ENCODE measurements at regions not wholly inside any gene's neighbourhood (a gene's known extent, or its start where the extent isn't known, plus 50 kb on each side); places are given as distances from the start of the nearest gene placed in this dataset.

GRCh38 chr6:33960345-33961313 lies 156.8 kb upstream of the MLN start:
- no peak for TF ChIP-seq CTCF (IDR thresholded peaks at IDR 0.05)
- no peak for TF ChIP-seq POLR2A (IDR thresholded peaks at IDR 0.05)
